ENCODE measurements at regions not wholly inside any gene's neighbourhood (a gene's known extent, or its start where the extent isn't known, plus 50 kb on each side); places are given as distances from the start of the nearest gene placed in this dataset.

- H3K4me3 ChIP-seq (ENCODE audit: low read depth in 2 of 2, low read length in 1 of 2), result no peak overlapping the region
- WGBS (ENCODE audit: low lambda C conversion rate), result 10% methylated on average over 3 of the region's 3 CpGs
- H2AFZ ChIP-seq (ENCODE audit: low read depth), result no peak overlapping the region
- H3K4me2 ChIP-seq, result no peak overlapping the region
- H3K4me1 ChIP-seq (ENCODE audit: control insufficient read depth in 1 of 2, insufficient read depth in 2 of 2, low read depth in 1 of 2, low read length in 1 of 2), result no peaks in the 10 kb centered on the region
- ChIA-PET CTCF (no interaction called here), POLR2A (no interaction called here)
- no peaks in the 10 kb centered on the region for H3K9me2 ChIP-seq
- TF ChIP-seq FOSL2 (IDR thresholded peaks at IDR 0.05; ENCODE audit: borderline replicate concordance, low read depth) (no peak), CTCF (IDR thresholded peaks at IDR 0.05) (no peak), GABPA (IDR thresholded peaks at IDR 0.05; ENCODE audit: low read depth) (no peak), ELF1 (IDR thresholded peaks at IDR 0.05) (no peak), GATA2 (CRISPR knock-in tag; IDR thresholded peaks at IDR 0.05) (no peak)
- H3K9me3 ChIP-seq, result no peaks in the 10 kb centered on the region
- H3F3A ChIP-seq (replicated peaks; ENCODE audit: insufficient read depth), result no peaks in the 10 kb centered on the region
- DNase-seq, result no peak
- no peaks in the 10 kb centered on the region for H3K79me2 ChIP-seq (ENCODE audit: insufficient read depth)
- no peaks in the 10 kb centered on the region for H3K36me3 ChIP-seq (replicated peaks in 1 of 2; ENCODE audit: control insufficient read depth in 1 of 2, insufficient read depth in 2 of 2, low read length in 1 of 2)
- no peak overlapping the region for H3K9ac ChIP-seq
- H3K27ac ChIP-seq (ENCODE audit: low read depth in 2 of 2, low read length in 1 of 2), result no peak overlapping the region
- H3K27me3 ChIP-seq (ENCODE audit: insufficient read depth), result no peaks in the 10 kb centered on the region
- no peaks in the 10 kb centered on the region for H4K20me1 ChIP-seq (ENCODE audit: insufficient read depth)
Observed at GRCh38 chr2:222115296-222115695, 183.5 kb downstream of the PAX3 start.

- Histone ChIP-seq H3K4me2 (no peak overlapping the region), H3K27me3 (ENCODE audit: insufficient read depth) (no peaks in the 10 kb centered on the region), H4K20me1 (ENCODE audit: insufficient read depth) (no peaks in the 10 kb centered on the region), H3K36me3 (replicated peaks in 1 of 2; ENCODE audit: control insufficient read depth in 1 of 2, insufficient read depth in 2 of 2, low read length in 1 of 2) (no peaks in the 10 kb centered on the region), H3K27ac (ENCODE audit: low read depth in 2 of 2, low read length in 1 of 2) (no peak overlapping the region), H3K4me1 (ENCODE audit: control insufficient read depth in 1 of 2, insufficient read depth in 2 of 2, low read depth in 1 of 2, low read length in 1 of 2) (no peaks in the 10 kb centered on the region), H3K9me3 (no peaks in the 10 kb centered on the region), H3K79me2 (ENCODE audit: insufficient read depth) (no peaks in the 10 kb centered on the region), H3K9me2 (no peaks in the 10 kb centered on the region), H3K9ac (no peak overlapping the region), H3K4me3 (ENCODE audit: low read depth in 2 of 2, low read length in 1 of 2) (no peak overlapping the region), H2AFZ (ENCODE audit: low read depth) (no peak overlapping the region), H3F3A (replicated peaks; ENCODE audit: insufficient read depth) (no peaks in the 10 kb centered on the region)
- DNase-seq, result no peak
- CTCF ChIA-PET, result no interaction called here
- POLR2A ChIA-PET, result no interaction called here
- WGBS (ENCODE audit: low lambda C conversion rate), result 7% methylated on average over 4 of the region's 4 CpGs
- TF ChIP-seq USF2 (IDR thresholded peaks at IDR 0.05; ENCODE audit: borderline replicate concordance, low read depth, low read length), result no peak
- TF ChIP-seq CTCF (IDR thresholded peaks at IDR 0.05), result no peak
- no peak for TF ChIP-seq REST (IDR thresholded peaks at IDR 0.05; ENCODE audit: low read depth, low read length)
- TF ChIP-seq POLR2AphosphoS5 (IDR thresholded peaks at IDR 0.05; ENCODE audit: low read depth, low read length), result no peak
- TF ChIP-seq SMC3 (IDR thresholded peaks at IDR 0.05; ENCODE audit: low read depth, low read length), result no peak
- no peak for TF ChIP-seq SIN3A (IDR thresholded peaks at IDR 0.05; ENCODE audit: borderline replicate concordance, low read depth, low read length)
- no peak for TF ChIP-seq RAD21 (IDR thresholded peaks at IDR 0.05; ENCODE audit: low read length)
- no peak for TF ChIP-seq PBX3 (IDR thresholded peaks at IDR 0.05)
- TF ChIP-seq TCF12 (IDR thresholded peaks at IDR 0.05), result no peak
- TF ChIP-seq RFX5 (IDR thresholded peaks at IDR 0.05; ENCODE audit: low read length), result no peak
- no peak for TF ChIP-seq MEF2A (IDR thresholded peaks at IDR 0.05; ENCODE audit: borderline replicate concordance, low read depth)
- no peak for TF ChIP-seq ELF1 (IDR thresholded peaks at IDR 0.05)
- no peak for TF ChIP-seq CHD2 (IDR thresholded peaks at IDR 0.05; ENCODE audit: low read length, partially characterized antibody)
- TF ChIP-seq RXRA (IDR thresholded peaks at IDR 0.05; ENCODE audit: borderline replicate concordance, low read depth), result no peak
- TF ChIP-seq FOXJ3 (CRISPR knock-in tag; IDR thresholded peaks at IDR 0.05), result no peak
Observed at GRCh38 chr2:222108957-222109585, 189.7 kb downstream of the PAX3 start.
